ENCODE measurements at regions not wholly inside any gene's neighbourhood (a gene's known extent, or its start where the extent isn't known, plus 50 kb on each side); places are given as distances from the start of the nearest gene placed in this dataset.

GRCh38 chr13:59587971-59588716, 575.6 kb downstream of the DIAPH3 start:
- no peak overlapping the region for H3T11ph ChIP-seq (ENCODE audit: low read length)
- H3K14ac ChIP-seq (ENCODE audit: insufficient read depth, low read length): no peak overlapping the region
- H3K27me3 Mint-ChIP-seq (ENCODE audit: low read depth): peaks cover 24% of the 10 kb centered on the region
- no peak overlapping the region for H3K4ac ChIP-seq (ENCODE audit: low read depth, low read length)
- no peaks in the 10 kb centered on the region for H3K9me3 ChIP-seq (ENCODE audit: control insufficient read depth, low read depth, low read length)
- H4K91ac ChIP-seq (ENCODE audit: insufficient read length, low read depth, low read length): no peak overlapping the region
- DNase-seq: no peak
- no peak overlapping the region for H2BK120ac ChIP-seq (ENCODE audit: low read depth, low read length, poor library complexity, severe bottlenecking)
- H4K20me1 ChIP-seq (ENCODE audit: control insufficient read depth, insufficient read depth, insufficient read length): no peaks in the 10 kb centered on the region
- H3K18ac ChIP-seq (ENCODE audit: insufficient read length, low read depth, low read length): no peak overlapping the region
- peaks cover 3% of the 10 kb centered on the region; the same call in 1 of the 2 replicates for H3K27me3 ChIP-seq (ENCODE audit: insufficient read depth, low read length)
- H3K56ac ChIP-seq (ENCODE audit: insufficient read length, low read depth, low read length): no peak overlapping the region
- no peak overlapping the region for H2BK12ac ChIP-seq (ENCODE audit: insufficient read length, low read depth, low read length)
- peaks cover 16% of the 10 kb centered on the region; the same call in 1 of the 2 replicates for H3K4me1 ChIP-seq (ENCODE audit: insufficient read depth, low read length)
- no peaks in the 10 kb centered on the region for H3K79me2 ChIP-seq (ENCODE audit: insufficient read depth, low read length)
- peak overlapping the region; percentile 23 for H3K4me2 ChIP-seq (ENCODE audit: insufficient read depth, insufficient read length, low read length)
- H4K8ac ChIP-seq (replicated peaks; ENCODE audit: insufficient read length, low read depth, low read length): no peak overlapping the region
- no peak overlapping the region for H2BK5ac ChIP-seq (ENCODE audit: insufficient read length, low read length)
- no peak for TF ChIP-seq CTCF (conservative IDR thresholded peaks at IDR 0.05)
- H3K23ac ChIP-seq (ENCODE audit: insufficient read length, low read depth, low read length): no peak overlapping the region
- no peak overlapping the region for H2BK15ac ChIP-seq (ENCODE audit: low read depth, low read length)
- no peak overlapping the region for H2BK20ac ChIP-seq (ENCODE audit: low read depth, low read length, poor library complexity, severe bottlenecking)
- no peaks in the 10 kb centered on the region for H3K79me1 ChIP-seq (ENCODE audit: insufficient read depth, low read depth, low read length, poor library complexity, severe bottlenecking)
- peaks cover 17 to 28% (median 20%) of the 10 kb centered on the region in 3 experiments for H3K36me3 Mint-ChIP-seq (ENCODE audit: insufficient read depth in 1 of 3, low read depth in 3 of 3)
- H2AFZ ChIP-seq (ENCODE audit: low read length): no peak overlapping the region
- peak overlapping the region in 1 of 2 experiments; percentile 51; a peak in 1 of 5 replicates for H3K4me3 Mint-ChIP-seq
- H3K27ac ChIP-seq (ENCODE audit: insufficient read length, low read depth, low read length): peak overlapping the region; percentile 43
- no peak overlapping the region for H3K9ac ChIP-seq (ENCODE audit: extremely low read depth, insufficient read length, low read length)
- peaks cover 17 to 24% of the 10 kb centered on the region in 2 experiments for H3K9me3 Mint-ChIP-seq
- no CpG with 5 or more reads among the region's 1 CpG for WGBS (ENCODE audit: extremely low coverage, insufficient read length, low lambda C conversion rate)
- H3K23me2 ChIP-seq (ENCODE audit: insufficient read length, low read depth, low read length, poor library complexity, severe bottlenecking): no peaks in the 10 kb centered on the region
- no peak overlapping the region for H4K5ac ChIP-seq (ENCODE audit: insufficient read length, low read depth, low read length)
- peak overlapping the region; percentile 45 to 85 (median 71); a peak in 6 of 7 replicates for H3K27ac Mint-ChIP-seq
- H3K4me1 Mint-ChIP-seq: peaks cover 56 to 57% of the 10 kb centered on the region in 2 experiments
- H2AK5ac ChIP-seq (ENCODE audit: insufficient read length, low read length): no peak overlapping the region
